ENCODE measurements at regions not wholly inside any gene's neighbourhood (a gene's known extent, or its start where the extent isn't known, plus 50 kb on each side); places are given as distances from the start of the nearest gene placed in this dataset.

GRCh38 chr4:114466299-114466698 lies 132.3 kb upstream of the UGT8 start:
- DNase-seq (ENCODE audit: low spot score in 2 of 2): no peak
- Histone ChIP-seq H3K27ac (no peak overlapping the region), H3K4me3 (no peak overlapping the region), H3K9me3 (no peaks in the 10 kb centered on the region), H3K36me3 (no peaks in the 10 kb centered on the region), H3K4me1 (no peaks in the 10 kb centered on the region), H3K27me3 (no peaks in the 10 kb centered on the region)
- intact Hi-C loops (cut with DNase I): no loop called here
- TF ChIP-seq CTCF (IDR thresholded peaks at IDR 0.05): no peak

- Histone ChIP-seq H3K4me1 (no peaks in the 10 kb centered on the region), H3K9me3 (no peaks in the 10 kb centered on the region), H3K27me3 (no peaks in the 10 kb centered on the region), H3K4me3 (no peak overlapping the region), H3K27ac (no peak overlapping the region), H3K36me3 (no peaks in the 10 kb centered on the region)
- intact Hi-C loops (cut with DNase I): no loop called here
- TF ChIP-seq CTCF (IDR thresholded peaks at IDR 0.05): no peak
- DNase-seq (ENCODE audit: low spot score in 2 of 2): no peak
Observed at GRCh38 chr4:114472269-114473032, 126.2 kb upstream of the UGT8 start.

GRCh38 chr4:114474188-114474800 lies 124.3 kb upstream of the UGT8 start:
- no peaks in the 10 kb centered on the region for H3K9me3 ChIP-seq
- H3K27ac ChIP-seq: no peak overlapping the region
- intact Hi-C loops (cut with DNase I): no loop called here
- no peaks in the 10 kb centered on the region for H3K36me3 ChIP-seq
- no peak for DNase-seq (ENCODE audit: low spot score in 2 of 2)
- no peaks in the 10 kb centered on the region for H3K27me3 ChIP-seq
- H3K4me1 ChIP-seq: no peaks in the 10 kb centered on the region
- no peak overlapping the region for H3K4me3 ChIP-seq
- no peak for TF ChIP-seq CTCF (IDR thresholded peaks at IDR 0.05)

GRCh38 chr4:114476310-114476709 lies 122.3 kb upstream of the UGT8 start:
- TF ChIP-seq CTCF (IDR thresholded peaks at IDR 0.05): no peak
- H3K27me3 ChIP-seq: no peaks in the 10 kb centered on the region
- H3K4me1 ChIP-seq: no peaks in the 10 kb centered on the region
- H3K36me3 ChIP-seq: no peaks in the 10 kb centered on the region
- H3K27ac ChIP-seq: no peak overlapping the region
- DNase-seq (ENCODE audit: low spot score in 2 of 2): no peak
- no peaks in the 10 kb centered on the region for H3K9me3 ChIP-seq
- no peak overlapping the region for H3K4me3 ChIP-seq
- intact Hi-C loops (cut with DNase I): no loop called here

GRCh38 chr4:114479595-114479994 lies 119.0 kb upstream of the UGT8 start:
- Histone ChIP-seq H3K36me3 (no peaks in the 10 kb centered on the region), H3K27me3 (no peaks in the 10 kb centered on the region), H3K27ac (no peak overlapping the region), H3K9me3 (no peaks in the 10 kb centered on the region), H3K4me3 (no peak overlapping the region), H3K4me1 (no peaks in the 10 kb centered on the region)
- intact Hi-C loops (cut with DNase I): no loop called here
- TF ChIP-seq CTCF (IDR thresholded peaks at IDR 0.05): no peak
- DNase-seq (ENCODE audit: low spot score in 2 of 2): no peak

Measured in ascending aorta (tissue), 2 donors.